ENCODE measurements at regions not wholly inside any gene's neighbourhood (a gene's known extent, or its start where the extent isn't known, plus 50 kb on each side); places are given as distances from the start of the nearest gene placed in this dataset.

DNA sequence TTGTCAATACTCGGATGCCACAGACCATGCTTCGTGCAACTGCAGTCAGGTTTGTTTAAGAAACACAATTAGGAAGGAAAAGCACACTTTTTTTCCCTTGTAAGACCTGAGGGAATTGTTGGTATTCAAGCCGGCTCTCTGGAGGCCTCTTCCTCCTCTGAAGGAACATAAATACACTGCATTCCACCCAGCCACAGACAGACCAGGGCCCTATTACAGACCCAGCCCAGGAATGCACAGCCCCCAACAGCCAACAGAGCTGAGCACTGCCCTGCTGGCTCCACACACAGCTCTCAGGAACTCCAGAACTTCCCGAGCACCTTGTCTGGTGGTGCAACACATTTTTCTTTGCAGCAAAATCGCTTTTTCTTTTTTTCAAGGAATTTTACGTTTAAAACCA lies 488.7 kb upstream of the PROK2 start:
- TF ChIP-seq, protein P1, sequence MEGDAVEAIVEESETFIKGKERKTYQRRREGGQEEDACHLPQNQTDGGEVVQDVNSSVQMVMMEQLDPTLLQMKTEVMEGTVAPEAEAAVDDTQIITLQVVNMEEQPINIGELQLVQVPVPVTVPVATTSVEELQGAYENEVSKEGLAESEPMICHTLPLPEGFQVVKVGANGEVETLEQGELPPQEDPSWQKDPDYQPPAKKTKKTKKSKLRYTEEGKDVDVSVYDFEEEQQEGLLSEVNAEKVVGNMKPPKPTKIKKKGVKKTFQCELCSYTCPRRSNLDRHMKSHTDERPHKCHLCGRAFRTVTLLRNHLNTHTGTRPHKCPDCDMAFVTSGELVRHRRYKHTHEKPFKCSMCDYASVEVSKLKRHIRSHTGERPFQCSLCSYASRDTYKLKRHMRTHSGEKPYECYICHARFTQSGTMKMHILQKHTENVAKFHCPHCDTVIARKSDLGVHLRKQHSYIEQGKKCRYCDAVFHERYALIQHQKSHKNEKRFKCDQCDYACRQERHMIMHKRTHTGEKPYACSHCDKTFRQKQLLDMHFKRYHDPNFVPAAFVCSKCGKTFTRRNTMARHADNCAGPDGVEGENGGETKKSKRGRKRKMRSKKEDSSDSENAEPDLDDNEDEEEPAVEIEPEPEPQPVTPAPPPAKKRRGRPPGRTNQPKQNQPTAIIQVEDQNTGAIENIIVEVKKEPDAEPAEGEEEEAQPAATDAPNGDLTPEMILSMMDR (IDR thresholded peaks at IDR 0.05): no peak
- TF ChIP-seq EP300 (IDR thresholded peaks at IDR 0.05) (no peak), POLR2A (IDR thresholded peaks at IDR 0.05) (no peak)

Data from gastroesophageal sphincter (tissue), 3 donors.